A673 (cell line): ENCODE measurements at regions not wholly inside any gene's neighbourhood (a gene's known extent, or its start where the extent isn't known, plus 50 kb on each side); places are given as distances from the start of the nearest gene placed in this dataset.
"Not testable (repeated sequence)": the region's sequence is repeated elsewhere in the genome, so short reads cannot be mapped to it uniquely, and the experiment has no call there.

Source experiments
- EZH2 ChIP-seq: fragments of 200-600 bp; sonication (generic); IDR thresholded peaks from 2 replicates; pipeline ENCODE4 v1.6.1; 2017; ENCODE audit warnings: borderline replicate concordance, low read depth, mild to moderate bottlenecking, mixed read lengths, antibody characterized with exemption, low read length; ENCODE audit not compliant: poor library complexity, severe bottlenecking
- TF ChIP-seq, protein P1 (sequence below): fragments of 300-800, 200-600 bp; sonication (generic); conservative IDR thresholded peaks from 2 replicates; pipeline ENCODE4 v1.5.1; 2017; ENCODE audit warnings: low read depth, mild to moderate bottlenecking, antibody characterized with exemption, low read length, moderate library complexity, mixed read lengths

DNA sequence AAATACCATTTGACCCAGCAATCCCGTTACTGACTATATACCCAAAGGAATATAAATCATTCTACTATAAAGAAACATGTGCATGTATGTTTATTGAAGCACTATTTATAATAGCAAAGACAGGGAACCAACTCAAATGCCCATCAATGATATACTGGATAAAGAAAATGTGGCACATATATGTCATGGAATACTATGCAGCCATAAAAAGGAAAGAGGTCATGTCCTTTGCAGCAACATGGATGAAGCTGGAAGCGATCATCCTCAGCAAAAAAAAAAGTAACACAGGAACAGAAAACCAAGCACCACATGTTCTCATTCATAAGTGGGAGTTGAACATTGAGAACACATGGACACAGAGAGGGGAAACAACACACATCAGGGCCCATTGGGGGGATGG, 99.9 kb upstream of the THUMPD2 start:
- not testable (repeated sequence) for TF ChIP-seq EZH2
- TF ChIP-seq, protein P1, sequence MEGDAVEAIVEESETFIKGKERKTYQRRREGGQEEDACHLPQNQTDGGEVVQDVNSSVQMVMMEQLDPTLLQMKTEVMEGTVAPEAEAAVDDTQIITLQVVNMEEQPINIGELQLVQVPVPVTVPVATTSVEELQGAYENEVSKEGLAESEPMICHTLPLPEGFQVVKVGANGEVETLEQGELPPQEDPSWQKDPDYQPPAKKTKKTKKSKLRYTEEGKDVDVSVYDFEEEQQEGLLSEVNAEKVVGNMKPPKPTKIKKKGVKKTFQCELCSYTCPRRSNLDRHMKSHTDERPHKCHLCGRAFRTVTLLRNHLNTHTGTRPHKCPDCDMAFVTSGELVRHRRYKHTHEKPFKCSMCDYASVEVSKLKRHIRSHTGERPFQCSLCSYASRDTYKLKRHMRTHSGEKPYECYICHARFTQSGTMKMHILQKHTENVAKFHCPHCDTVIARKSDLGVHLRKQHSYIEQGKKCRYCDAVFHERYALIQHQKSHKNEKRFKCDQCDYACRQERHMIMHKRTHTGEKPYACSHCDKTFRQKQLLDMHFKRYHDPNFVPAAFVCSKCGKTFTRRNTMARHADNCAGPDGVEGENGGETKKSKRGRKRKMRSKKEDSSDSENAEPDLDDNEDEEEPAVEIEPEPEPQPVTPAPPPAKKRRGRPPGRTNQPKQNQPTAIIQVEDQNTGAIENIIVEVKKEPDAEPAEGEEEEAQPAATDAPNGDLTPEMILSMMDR = not testable (repeated sequence)
